H1 (cell line): ENCODE measurements at regions not wholly inside any gene's neighbourhood (a gene's known extent, or its start where the extent isn't known, plus 50 kb on each side); places are given as distances from the start of the nearest gene placed in this dataset.

Experiments used
- CBX8 ChIP-seq: fragments of 300-800, 300-1000 bp; sonication (generic); IDR thresholded peaks from 2 replicates; pipeline ENCODE4 v1.7.1; 2016; ENCODE audit warnings: low read depth, low read length, borderline replicate concordance
- POLR2A ChIP-seq, 2 experiments: IDR thresholded peaks; 1 replicate in 1 of 2; 2 replicates in 1 of 2; pipeline ENCODE4 v1.6.1; 2011; ENCODE audit warnings: low read depth in 2 of 2, low read length in 2 of 2, mild to moderate bottlenecking in 2 of 2; ENCODE audit errors: control extremely low read depth in 1 of 2
- SIRT6 ChIP-seq: IDR thresholded peaks from one replicate; pipeline ENCODE4 v1.7.1; 2012; ENCODE audit warnings: low read length, inconsistent platforms
- TF ChIP-seq, protein P1 (sequence below): fragments of 300-600 bp; sonication (generic); IDR thresholded peaks from 2 replicates; pipeline ENCODE4 v1.7.1; 2012; ENCODE audit warnings: low read length, moderate library complexity, mild to moderate bottlenecking, inconsistent platforms; ENCODE audit not compliant: insufficient replicate concordance
- TF ChIP-seq, protein P2 (sequence below): IDR thresholded peaks from 2 replicates; pipeline ENCODE4 v1.6.1; 2012; ENCODE audit warnings: inconsistent platforms

DNA sequence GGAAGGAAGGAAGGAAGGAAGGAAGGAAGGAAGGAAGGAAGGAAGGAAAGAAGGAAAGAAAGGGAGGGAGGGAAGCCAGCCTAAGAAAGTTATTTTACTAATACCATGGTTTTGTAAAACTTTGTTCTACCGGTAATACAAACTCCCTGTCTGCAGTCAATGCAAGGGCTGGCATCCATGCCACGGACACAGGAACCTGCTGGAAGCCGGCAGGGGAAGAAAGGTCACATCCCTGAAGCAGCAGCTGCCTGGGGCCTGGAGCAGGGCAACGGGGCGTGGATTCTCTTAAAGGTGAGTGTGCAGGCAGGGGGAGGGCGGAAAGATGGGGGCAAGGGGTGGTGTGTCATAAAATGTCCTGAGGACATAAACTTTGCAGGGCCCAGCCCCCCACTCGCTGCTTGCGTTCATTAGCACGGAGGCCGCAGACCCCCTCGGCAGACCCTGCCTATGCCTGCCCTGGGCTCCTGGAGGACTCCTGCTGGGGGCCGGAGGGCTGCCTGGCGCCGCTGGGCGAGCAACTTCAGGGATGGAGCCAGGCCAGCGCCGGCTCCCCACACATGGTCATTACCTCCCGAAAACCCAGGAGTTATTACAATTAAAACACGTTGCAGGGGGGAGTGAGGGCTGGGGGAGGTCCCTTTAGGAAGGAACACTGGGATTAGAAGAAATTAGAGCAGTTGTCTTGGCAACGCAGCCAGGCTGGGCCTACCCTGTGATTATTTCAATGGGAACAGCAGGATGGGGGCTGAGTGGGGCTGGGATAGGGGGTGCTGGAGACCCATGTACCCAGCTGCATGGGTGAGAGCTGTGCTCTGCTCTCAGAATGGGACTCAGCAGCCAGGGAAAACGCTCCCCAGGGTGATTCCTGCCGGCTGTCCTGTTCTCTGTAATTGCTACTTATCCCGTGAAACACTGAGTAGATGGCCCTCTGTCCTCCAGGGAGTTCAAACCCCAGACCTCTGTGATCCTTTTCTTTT, 257.9 kb downstream of the SOX9 start (continued):
- TF ChIP-seq, protein P1, sequence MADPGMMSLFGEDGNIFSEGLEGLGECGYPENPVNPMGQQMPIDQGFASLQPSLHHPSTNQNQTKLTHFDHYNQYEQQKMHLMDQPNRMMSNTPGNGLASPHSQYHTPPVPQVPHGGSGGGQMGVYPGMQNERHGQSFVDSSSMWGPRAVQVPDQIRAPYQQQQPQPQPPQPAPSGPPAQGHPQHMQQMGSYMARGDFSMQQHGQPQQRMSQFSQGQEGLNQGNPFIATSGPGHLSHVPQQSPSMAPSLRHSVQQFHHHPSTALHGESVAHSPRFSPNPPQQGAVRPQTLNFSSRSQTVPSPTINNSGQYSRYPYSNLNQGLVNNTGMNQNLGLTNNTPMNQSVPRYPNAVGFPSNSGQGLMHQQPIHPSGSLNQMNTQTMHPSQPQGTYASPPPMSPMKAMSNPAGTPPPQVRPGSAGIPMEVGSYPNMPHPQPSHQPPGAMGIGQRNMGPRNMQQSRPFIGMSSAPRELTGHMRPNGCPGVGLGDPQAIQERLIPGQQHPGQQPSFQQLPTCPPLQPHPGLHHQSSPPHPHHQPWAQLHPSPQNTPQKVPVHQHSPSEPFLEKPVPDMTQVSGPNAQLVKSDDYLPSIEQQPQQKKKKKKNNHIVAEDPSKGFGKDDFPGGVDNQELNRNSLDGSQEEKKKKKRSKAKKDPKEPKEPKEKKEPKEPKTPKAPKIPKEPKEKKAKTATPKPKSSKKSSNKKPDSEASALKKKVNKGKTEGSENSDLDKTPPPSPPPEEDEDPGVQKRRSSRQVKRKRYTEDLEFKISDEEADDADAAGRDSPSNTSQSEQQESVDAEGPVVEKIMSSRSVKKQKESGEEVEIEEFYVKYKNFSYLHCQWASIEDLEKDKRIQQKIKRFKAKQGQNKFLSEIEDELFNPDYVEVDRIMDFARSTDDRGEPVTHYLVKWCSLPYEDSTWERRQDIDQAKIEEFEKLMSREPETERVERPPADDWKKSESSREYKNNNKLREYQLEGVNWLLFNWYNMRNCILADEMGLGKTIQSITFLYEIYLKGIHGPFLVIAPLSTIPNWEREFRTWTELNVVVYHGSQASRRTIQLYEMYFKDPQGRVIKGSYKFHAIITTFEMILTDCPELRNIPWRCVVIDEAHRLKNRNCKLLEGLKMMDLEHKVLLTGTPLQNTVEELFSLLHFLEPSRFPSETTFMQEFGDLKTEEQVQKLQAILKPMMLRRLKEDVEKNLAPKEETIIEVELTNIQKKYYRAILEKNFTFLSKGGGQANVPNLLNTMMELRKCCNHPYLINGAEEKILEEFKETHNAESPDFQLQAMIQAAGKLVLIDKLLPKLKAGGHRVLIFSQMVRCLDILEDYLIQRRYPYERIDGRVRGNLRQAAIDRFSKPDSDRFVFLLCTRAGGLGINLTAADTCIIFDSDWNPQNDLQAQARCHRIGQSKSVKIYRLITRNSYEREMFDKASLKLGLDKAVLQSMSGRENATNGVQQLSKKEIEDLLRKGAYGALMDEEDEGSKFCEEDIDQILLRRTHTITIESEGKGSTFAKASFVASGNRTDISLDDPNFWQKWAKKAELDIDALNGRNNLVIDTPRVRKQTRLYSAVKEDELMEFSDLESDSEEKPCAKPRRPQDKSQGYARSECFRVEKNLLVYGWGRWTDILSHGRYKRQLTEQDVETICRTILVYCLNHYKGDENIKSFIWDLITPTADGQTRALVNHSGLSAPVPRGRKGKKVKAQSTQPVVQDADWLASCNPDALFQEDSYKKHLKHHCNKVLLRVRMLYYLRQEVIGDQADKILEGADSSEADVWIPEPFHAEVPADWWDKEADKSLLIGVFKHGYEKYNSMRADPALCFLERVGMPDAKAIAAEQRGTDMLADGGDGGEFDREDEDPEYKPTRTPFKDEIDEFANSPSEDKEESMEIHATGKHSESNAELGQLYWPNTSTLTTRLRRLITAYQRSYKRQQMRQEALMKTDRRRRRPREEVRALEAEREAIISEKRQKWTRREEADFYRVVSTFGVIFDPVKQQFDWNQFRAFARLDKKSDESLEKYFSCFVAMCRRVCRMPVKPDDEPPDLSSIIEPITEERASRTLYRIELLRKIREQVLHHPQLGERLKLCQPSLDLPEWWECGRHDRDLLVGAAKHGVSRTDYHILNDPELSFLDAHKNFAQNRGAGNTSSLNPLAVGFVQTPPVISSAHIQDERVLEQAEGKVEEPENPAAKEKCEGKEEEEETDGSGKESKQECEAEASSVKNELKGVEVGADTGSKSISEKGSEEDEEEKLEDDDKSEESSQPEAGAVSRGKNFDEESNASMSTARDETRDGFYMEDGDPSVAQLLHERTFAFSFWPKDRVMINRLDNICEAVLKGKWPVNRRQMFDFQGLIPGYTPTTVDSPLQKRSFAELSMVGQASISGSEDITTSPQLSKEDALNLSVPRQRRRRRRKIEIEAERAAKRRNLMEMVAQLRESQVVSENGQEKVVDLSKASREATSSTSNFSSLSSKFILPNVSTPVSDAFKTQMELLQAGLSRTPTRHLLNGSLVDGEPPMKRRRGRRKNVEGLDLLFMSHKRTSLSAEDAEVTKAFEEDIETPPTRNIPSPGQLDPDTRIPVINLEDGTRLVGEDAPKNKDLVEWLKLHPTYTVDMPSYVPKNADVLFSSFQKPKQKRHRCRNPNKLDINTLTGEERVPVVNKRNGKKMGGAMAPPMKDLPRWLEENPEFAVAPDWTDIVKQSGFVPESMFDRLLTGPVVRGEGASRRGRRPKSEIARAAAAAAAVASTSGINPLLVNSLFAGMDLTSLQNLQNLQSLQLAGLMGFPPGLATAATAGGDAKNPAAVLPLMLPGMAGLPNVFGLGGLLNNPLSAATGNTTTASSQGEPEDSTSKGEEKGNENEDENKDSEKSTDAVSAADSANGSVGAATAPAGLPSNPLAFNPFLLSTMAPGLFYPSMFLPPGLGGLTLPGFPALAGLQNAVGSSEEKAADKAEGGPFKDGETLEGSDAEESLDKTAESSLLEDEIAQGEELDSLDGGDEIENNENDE = no peak
- TF ChIP-seq POLR2A (IDR thresholded peaks at IDR 0.05; ENCODE audit: control extremely low read depth in 1 of 2, low read depth in 2 of 2, low read length in 2 of 2) = no peak
- TF ChIP-seq CBX8 = no peak
- TF ChIP-seq SIRT6 = no peak
- TF ChIP-seq, protein P2, sequence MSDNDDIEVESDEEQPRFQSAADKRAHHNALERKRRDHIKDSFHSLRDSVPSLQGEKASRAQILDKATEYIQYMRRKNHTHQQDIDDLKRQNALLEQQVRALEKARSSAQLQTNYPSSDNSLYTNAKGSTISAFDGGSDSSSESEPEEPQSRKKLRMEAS = no peak
